GM12865 (cell line): ENCODE measurements at regions not wholly inside any gene's neighbourhood (a gene's known extent, or its start where the extent isn't known, plus 50 kb on each side); places are given as distances from the start of the nearest gene placed in this dataset.
"Not testable (repeated sequence)": the region's sequence is repeated elsewhere in the genome, so short reads cannot be mapped to it uniquely, and the experiment has no call there.

Experiments used
- DNase-seq: peaks from one replicate; pipeline ENCODE4 v3.0.0; 2010; ENCODE audit warnings: low read depth
- H3K4me3 ChIP-seq: 2 replicates; pipeline ENCODE4 v1.5.1; 2011; ENCODE audit warnings: mild to moderate bottlenecking, low read depth, low read length, control low read depth
- TF ChIP-seq, protein P1 (sequence below): IDR thresholded peaks from 2 replicates; pipeline ENCODE4 v1.5.1; 2011; ENCODE audit warnings: low read length, control low read depth, low read depth, inconsistent platforms; ENCODE audit not compliant: insufficient read depth; ENCODE audit errors: missing control alignments

DNA sequence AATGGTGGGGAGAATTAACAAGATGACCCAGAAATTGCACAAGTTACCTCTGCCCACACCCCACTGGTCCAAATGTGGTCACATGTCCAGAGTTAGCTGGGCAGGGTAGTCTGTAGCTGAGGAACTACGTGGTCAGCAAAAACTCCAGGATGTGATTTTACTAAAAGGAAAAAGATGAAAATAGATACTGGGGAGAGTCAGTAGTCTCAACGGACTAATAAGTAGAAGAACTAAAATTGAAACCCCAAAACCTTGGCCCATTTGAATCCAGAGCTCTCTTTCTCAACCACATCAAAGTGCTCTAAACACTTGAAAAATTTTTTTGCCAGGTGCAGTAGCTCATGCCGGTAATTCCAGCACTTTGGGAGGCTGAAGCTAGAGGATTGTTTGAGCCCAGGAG is 146.3 kb downstream of the SKIDA1 start:
- peak; percentile 30 for DNase-seq
- TF ChIP-seq, protein P1, sequence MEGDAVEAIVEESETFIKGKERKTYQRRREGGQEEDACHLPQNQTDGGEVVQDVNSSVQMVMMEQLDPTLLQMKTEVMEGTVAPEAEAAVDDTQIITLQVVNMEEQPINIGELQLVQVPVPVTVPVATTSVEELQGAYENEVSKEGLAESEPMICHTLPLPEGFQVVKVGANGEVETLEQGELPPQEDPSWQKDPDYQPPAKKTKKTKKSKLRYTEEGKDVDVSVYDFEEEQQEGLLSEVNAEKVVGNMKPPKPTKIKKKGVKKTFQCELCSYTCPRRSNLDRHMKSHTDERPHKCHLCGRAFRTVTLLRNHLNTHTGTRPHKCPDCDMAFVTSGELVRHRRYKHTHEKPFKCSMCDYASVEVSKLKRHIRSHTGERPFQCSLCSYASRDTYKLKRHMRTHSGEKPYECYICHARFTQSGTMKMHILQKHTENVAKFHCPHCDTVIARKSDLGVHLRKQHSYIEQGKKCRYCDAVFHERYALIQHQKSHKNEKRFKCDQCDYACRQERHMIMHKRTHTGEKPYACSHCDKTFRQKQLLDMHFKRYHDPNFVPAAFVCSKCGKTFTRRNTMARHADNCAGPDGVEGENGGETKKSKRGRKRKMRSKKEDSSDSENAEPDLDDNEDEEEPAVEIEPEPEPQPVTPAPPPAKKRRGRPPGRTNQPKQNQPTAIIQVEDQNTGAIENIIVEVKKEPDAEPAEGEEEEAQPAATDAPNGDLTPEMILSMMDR: no peak
- H3K4me3 ChIP-seq: no peak overlapping the region

DNA sequence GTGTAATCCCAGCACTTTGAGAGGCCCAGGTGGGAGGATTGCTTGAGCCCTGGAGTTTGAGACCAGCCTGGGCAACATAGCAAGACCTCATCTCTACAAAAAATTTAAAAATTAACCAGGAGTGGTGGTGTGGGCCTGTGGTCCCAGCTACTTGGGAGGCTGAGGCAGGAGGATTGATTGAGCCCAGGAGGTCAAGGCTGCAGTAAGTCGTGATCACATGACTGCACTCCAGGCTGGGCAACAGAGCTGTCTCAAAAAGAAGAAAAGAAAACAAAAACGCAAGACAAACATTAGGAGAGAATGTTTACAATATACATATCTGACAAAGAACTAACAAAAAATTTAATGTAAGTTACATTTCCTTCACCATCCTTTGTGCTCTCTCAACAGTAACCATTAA is 150.2 kb downstream of the SKIDA1 start:
- not testable (repeated sequence) for DNase-seq, H3K4me3 ChIP-seq

DNA sequence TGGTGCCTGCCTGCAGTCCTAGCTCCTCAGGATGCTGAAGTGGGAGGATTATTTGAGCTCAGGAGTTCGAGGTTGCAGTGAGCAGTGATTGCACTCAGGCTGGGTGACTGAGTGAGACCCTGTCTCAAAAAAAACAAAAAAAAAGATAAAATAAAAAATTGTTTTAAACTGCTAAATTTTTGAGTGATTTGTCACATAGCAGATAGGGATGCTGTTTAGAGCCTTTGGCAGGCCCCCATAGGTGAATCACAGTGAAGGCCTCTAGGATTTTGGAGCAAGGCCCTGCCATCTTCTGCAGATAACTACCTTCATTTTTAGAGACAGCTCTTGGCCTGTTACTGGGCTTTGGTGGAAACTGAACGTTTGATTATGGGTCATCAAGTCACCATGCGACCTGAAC is 151.6 kb downstream of the SKIDA1 start:
- DNase-seq, H3K4me3 ChIP-seq: not testable (repeated sequence)

GRCh38 chr10:21372651-21373410 is 152.7 kb downstream of the SKIDA1 start:
- DNase-seq: peak; percentile 77
- peak overlapping the region; percentile 1; the same call in 1 of the 2 replicates for H3K4me3 ChIP-seq

DNA sequence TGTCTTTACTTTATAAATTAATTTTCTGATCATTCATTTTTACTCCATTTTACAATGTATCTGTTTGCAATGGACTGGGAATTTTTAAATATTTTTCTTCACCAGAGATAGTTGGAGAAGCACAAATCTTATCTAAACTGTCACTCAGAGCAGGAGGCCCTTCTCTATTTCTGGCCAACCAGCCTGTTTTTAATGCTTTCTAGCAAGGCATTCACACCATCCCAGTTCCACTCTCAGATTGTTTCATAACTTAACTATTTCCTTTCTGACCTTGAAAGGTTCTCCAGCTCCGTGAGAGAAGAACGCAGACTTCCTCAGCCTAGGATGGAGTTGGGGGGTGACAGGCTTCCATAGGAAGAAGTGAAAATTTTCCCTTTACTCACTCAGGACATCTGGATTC is 155.8 kb downstream of the SKIDA1 start:
- H3K4me3 ChIP-seq: no peak overlapping the region

More at GRCh38 chr10:21372651-21373410, 152.7 kb downstream of the SKIDA1 start:
- TF ChIP-seq, protein P1: no peak

DNA sequence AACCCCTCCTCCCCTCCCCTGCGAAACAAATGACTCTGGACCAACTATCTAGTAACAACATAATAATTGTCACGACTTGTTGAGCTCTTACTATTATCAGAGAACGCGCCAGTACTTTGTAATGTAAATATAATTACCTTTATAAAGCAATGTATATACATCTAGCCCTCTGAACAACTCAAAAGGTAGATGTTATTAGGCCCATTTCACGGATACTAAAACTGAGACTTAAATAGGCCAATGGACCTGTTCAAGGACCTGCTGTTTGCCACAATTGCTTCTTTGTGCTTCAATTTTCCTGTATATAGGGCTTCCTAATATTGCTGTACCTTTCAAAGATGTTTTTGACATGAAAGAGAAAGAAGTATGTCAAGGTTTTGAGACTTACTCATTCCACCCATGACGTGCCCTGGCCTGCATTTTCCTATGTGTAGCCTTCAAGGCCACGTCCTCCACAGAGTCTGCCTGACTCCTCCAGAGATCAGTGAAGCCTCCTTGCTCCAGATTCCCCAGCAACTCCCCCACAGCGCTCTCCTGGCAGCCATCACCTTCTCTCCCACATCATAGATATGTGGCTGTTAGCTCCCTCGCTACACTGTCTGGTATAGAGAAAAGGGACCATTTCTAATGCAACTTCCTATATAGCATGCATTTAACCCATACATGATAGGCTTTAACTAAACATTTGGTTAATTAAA is 156.6 kb downstream of the SKIDA1 start:
- DNase-seq: peak; percentile 16
- no peak overlapping the region for H3K4me3 ChIP-seq
- TF ChIP-seq, protein P1: no peak

More for the DNA sequence above, 155.8 kb downstream of the SKIDA1 start:
- TF ChIP-seq, protein P1: no peak
- DNase-seq: no peak

- no peak overlapping the region for H3K4me3 ChIP-seq
- TF ChIP-seq, protein P1: no peak
- peak; percentile 34 for DNase-seq
Observed at GRCh38 chr10:21368022-21368582, 157.4 kb downstream of the SKIDA1 start.

DNA sequence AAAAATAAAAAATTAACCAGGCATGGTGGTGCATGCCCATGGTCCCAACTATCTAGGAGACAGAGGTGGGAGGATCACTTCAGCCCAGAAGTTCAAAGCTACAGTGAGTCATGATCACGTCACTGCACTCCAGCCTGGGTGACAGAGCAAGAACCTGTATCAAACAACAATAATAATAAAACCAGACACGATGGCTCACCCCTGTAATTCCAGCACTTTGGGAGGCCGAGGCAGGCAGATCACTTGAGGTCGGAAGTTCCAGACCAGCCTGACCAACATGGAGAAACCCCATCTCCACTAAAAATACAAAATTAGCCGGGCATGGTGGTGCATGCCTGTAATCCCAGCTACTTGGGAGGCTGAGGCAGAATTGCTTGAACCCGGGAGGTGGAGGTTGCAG is 159.4 kb downstream of the SKIDA1 start:
- DNase-seq, H3K4me3 ChIP-seq: not testable (repeated sequence)
